ENCODE measurements at regions not wholly inside any gene's neighbourhood (a gene's known extent, or its start where the extent isn't known, plus 50 kb on each side); places are given as distances from the start of the nearest gene placed in this dataset.

- DNase-seq, result no peak
Measured at GRCh38 chr9:87824216-87824875, 58.3 kb upstream of the SPATA31E1 start.

DNA sequence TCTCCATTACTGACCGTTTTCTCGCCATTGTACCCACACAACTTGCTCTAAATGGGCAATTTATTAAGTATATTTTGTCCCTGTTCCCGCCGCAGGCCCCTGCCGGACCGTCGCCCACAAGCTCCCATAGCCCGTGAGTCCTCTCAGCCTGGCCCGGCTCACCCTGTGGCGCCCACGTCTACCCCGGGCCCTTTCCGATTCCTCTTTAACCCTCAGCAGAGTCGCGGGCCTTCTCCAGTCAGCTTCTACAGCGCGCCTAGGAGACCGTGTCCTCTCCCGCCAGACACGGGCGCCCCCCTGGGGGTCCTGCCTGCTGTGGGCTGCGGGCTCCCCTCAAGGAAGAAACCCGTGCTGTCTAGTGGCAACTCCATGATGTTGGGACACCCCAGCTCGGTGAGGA lies 57.8 kb upstream of the SPATA31E1 start:
- no peak for DNase-seq

DNA sequence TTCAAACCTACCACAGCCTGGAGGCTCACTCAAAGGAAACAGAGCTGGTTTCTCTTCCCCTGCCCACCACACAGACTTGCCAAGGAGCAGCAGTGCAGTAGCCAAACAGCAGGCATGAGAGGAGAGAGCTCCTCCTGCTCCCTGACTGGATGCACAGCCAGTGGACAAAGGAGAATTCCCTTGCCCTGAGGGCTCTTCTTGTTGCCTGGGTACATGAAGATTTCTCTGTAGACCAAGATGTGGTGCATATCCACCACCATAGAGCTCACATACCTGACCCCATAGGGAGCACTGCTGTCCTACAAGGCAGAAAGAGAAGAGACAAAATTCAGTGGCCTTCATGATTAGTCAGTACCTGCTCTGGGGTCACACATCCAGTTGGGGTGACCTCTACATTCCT lies 56.3 kb upstream of the SPATA31E1 start:
- DNase-seq, result no peak

DNA sequence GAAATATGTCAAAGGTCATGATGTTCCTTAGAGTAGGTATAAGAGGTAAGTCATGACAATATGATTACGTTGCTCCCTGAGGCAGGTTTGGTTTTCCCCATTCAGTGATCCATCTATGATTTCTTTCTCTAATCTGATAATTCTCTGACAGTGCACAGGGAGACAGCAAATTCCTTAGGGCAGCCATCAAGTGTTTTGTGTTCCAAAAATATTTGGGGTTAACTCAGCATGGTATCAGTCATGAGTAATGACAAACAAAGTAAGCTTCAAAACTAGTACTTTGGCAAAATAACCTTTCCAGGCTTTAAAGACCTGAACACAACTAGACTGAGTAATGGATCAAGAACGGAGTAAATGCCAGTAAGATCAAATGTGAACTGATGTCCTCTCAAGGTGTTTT lies 55.3 kb upstream of the SPATA31E1 start:
- DNase-seq, result no peak

DNA sequence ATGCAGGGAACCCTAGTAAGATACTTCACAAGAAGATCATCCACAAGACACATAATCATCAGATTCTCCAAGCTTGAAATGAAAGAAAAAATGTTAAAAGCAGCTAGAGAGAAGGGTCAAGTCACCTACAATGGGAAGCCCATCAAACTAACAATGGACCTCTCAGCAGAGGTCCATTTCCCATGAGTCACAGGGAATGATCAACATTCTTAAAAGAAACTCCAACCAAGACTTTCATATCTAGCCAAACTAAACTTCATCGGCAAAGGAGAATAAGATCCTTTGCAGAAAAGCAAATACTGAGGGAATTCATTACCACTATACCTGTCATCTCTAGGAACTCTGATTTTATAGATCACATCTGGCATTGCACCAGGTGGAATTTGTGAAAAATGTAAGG lies 52.9 kb upstream of the SPATA31E1 start:
- no peak for DNase-seq

- DNase-seq, result no peak
Measured at GRCh38 chr9:87830446-87830845, 52.2 kb upstream of the SPATA31E1 start.

GRCh38 chr9:87831159-87831558 lies 51.5 kb upstream of the SPATA31E1 start:
- DNase-seq, result no peak

Data from activated effector memory CD4-positive, alpha-beta T cell treated with Interleukin-2 at 50 U/mL for 16 hours (primary cell).